K562 (cell line): ENCODE measurements at regions not wholly inside any gene's neighbourhood (a gene's known extent, or its start where the extent isn't known, plus 50 kb on each side); places are given as distances from the start of the nearest gene placed in this dataset.

Experiments
- ARID4B ChIP-seq: sonication (generic); formaldehyde crosslinking; IDR thresholded peaks from 2 replicates; pipeline ENCODE4 v1.8.0; 2022; ENCODE audit warnings: mild to moderate bottlenecking, missing genetic modification reagents
- BACH1 ChIP-seq: fragments of 200-800 bp; sonication (Bioruptor generic); IDR thresholded peaks from 2 replicates; pipeline ENCODE4 v1.6.1; 2016; ENCODE audit warnings: missing genetic modification characterization, missing compliant biosample characterization
- E2F6 ChIP-seq, 2 experiments: IDR thresholded peaks; 2 replicates each; pipeline ENCODE4 v1.6.1; 2011; ENCODE audit warnings: borderline replicate concordance in 1 of 2, control low read depth in 1 of 2, low read depth in 1 of 2, low read length in 1 of 2, mild to moderate bottlenecking in 1 of 2, mixed read lengths in 1 of 2, moderate library complexity in 1 of 2; ENCODE audit not compliant: insufficient read depth in 1 of 2, insufficient read length in 1 of 2, poor library complexity in 1 of 2, severe bottlenecking in 1 of 2; ENCODE audit errors: extremely low read depth in 1 of 2
- REST ChIP-seq, 2 experiments: fragments of 450-650 bp; formaldehyde crosslinking in 1 of 2; IDR thresholded peaks; 2 replicates each; pipeline versions ENCODE4 v1.4.0 to v1.6.1; 2014 to 2020; ENCODE audit warnings: mild to moderate bottlenecking in 2 of 2, borderline replicate concordance in 1 of 2, low read depth in 1 of 2
- SIRT6 ChIP-seq: IDR thresholded peaks from one replicate; pipeline ENCODE4 v1.6.1; 2012; ENCODE audit warnings: low read depth, mild to moderate bottlenecking, control low read depth, inconsistent platforms, low read length, moderate library complexity
- ZBTB33 ChIP-seq: sonication (generic); formaldehyde crosslinking; IDR thresholded peaks from 2 replicates; pipeline ENCODE4 v1.8.1; 2023; ENCODE audit warnings: mild to moderate bottlenecking, missing genetic modification reagents
- ZNF124 ChIP-seq: sonication (generic); formaldehyde crosslinking; IDR thresholded peaks from 2 replicates; pipeline ENCODE4 v1.8.1; 2022; ENCODE audit warnings: missing genetic modification reagents
- ZNF830 ChIP-seq: fragments of 250-450 bp; sonication (Bioruptor Pico); IDR thresholded peaks from 2 replicates; pipeline ENCODE4 v1.5.0; 2021; ENCODE audit warnings: mild to moderate bottlenecking
- TF ChIP-seq, protein P1 (sequence below), 2 experiments: fragments of 450-650 bp in 1 of 2; sonication (generic) in 1 of 2; formaldehyde crosslinking in 1 of 2; IDR thresholded peaks in 1 of 2; conservative IDR thresholded peaks in 1 of 2; 2 replicates each; pipeline versions ENCODE4 v1.6.1 to v1.8.1; 2016 to 2023; ENCODE audit warnings: mild to moderate bottlenecking in 2 of 2, moderate library complexity in 2 of 2, inconsistent platforms in 1 of 2, missing genetic modification reagents in 1 of 2

DNA sequence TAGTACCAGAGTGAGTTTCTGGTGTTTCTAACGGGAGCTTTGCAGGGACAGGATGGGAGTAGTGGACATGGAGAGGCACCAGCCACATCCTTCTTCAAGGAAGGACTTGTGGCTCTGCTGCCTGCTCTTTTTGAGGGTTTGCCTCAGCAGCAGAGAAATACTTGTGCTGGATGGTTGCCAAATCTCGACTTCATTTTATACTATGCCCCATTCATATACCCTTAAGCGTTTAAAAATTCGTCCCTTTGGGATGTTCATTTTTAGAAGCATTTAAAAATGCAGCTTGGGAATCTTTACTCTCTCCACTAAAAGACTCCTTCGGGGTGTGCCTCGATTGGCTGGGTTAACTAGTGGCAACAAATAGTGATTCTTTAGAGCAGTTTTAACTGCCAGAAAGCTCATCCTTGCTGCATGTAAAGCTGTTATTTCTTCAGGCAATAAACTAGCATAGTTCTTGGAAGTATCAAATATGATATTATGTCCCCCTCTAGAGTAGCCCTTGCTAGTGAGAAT, 126.5 kb upstream of the B3GAT2 start:
- TF ChIP-seq E2F6 (IDR thresholded peaks at IDR 0.05; ENCODE audit: borderline replicate concordance in 1 of 2, extremely low read depth in 1 of 2, insufficient read depth in 1 of 2, insufficient read length in 1 of 2, low read depth in 1 of 2, low read length in 1 of 2, poor library complexity in 1 of 2, severe bottlenecking in 1 of 2) (no peak), ARID4B (CRISPR knock-in tag) (no peak), REST (IDR thresholded peaks at IDR 0.05; ENCODE audit: borderline replicate concordance) (no peak), REST (CRISPR knock-in tag; IDR thresholded peaks at IDR 0.05; ENCODE audit: low read depth) (no peak), ZNF830 (CRISPR knock-in tag) (no peak), BACH1 (tag) (no peak), SIRT6 (no peak), ZBTB33 (no peak), ZNF124 (no peak)
- TF ChIP-seq, protein P1, sequence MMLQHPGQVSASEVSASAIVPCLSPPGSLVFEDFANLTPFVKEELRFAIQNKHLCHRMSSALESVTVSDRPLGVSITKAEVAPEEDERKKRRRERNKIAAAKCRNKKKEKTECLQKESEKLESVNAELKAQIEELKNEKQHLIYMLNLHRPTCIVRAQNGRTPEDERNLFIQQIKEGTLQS (IDR thresholded peaks at IDR 0.05) = no peak
- TF ChIP-seq, protein P1 (CRISPR knock-in tag; conservative IDR thresholded peaks at IDR 0.05) = no peak
